ENCODE measurements at regions not wholly inside any gene's neighbourhood (a gene's known extent, or its start where the extent isn't known, plus 50 kb on each side); places are given as distances from the start of the nearest gene placed in this dataset.
"Not testable (repeated sequence)": the region's sequence is repeated elsewhere in the genome, so short reads cannot be mapped to it uniquely, and the experiment has no call there.

GRCh38 chr9:106775960-106776359 is 87.0 kb upstream of the ZNF462 start:
- no peaks in the 10 kb centered on the region for H3K27me3 Mint-ChIP-seq (ENCODE audit: low read depth)

GRCh38 chr9:106779796-106780195 is 83.2 kb upstream of the ZNF462 start:
- Mint-ChIP-seq H3K4me1 (peaks cover 7% of the 10 kb centered on the region), H3K9me3 (peaks cover 3% of the 10 kb centered on the region), H3K36me3 (no peaks in the 10 kb centered on the region), H3K4me3 (no peak overlapping the region), H3K27me3 (ENCODE audit: low read depth) (no peaks in the 10 kb centered on the region), H3K27ac (no peak overlapping the region)
- no peak for DNase-seq (ENCODE audit: low spot score in 2 of 2, unreplicated experiment in 2 of 2)
- no peak for TF ChIP-seq CTCF (IDR thresholded peaks at IDR 0.05; ENCODE audit: unreplicated experiment)

More at GRCh38 chr9:106775960-106776359, 87.0 kb upstream of the ZNF462 start:
- DNase-seq (ENCODE audit: low spot score in 2 of 2, unreplicated experiment in 2 of 2), result no peak
- no peak overlapping the region for H3K27ac Mint-ChIP-seq
- H3K4me3 Mint-ChIP-seq, result no peak overlapping the region
- TF ChIP-seq CTCF (IDR thresholded peaks at IDR 0.05; ENCODE audit: unreplicated experiment), result no peak
- peaks cover 3% of the 10 kb centered on the region for H3K9me3 Mint-ChIP-seq
- H3K4me1 Mint-ChIP-seq, result no peaks in the 10 kb centered on the region
- no peaks in the 10 kb centered on the region for H3K36me3 Mint-ChIP-seq

GRCh38 chr9:106783121-106783520 is 79.8 kb upstream of the ZNF462 start:
- peaks cover 5% of the 10 kb centered on the region for H3K9me3 Mint-ChIP-seq
- H3K4me3 Mint-ChIP-seq, result no peak overlapping the region
- TF ChIP-seq CTCF (IDR thresholded peaks at IDR 0.05; ENCODE audit: unreplicated experiment), result no peak
- no peaks in the 10 kb centered on the region for H3K27me3 Mint-ChIP-seq (ENCODE audit: low read depth)
- no peak overlapping the region for H3K27ac Mint-ChIP-seq
- DNase-seq (ENCODE audit: low spot score in 2 of 2, unreplicated experiment in 2 of 2), result no peak
- no peaks in the 10 kb centered on the region for H3K36me3 Mint-ChIP-seq
- H3K4me1 Mint-ChIP-seq, result peaks cover 7% of the 10 kb centered on the region

GRCh38 chr9:106784076-106784475 is 78.9 kb upstream of the ZNF462 start:
- no peak overlapping the region for H3K4me3 Mint-ChIP-seq
- no peaks in the 10 kb centered on the region for H3K27me3 Mint-ChIP-seq (ENCODE audit: low read depth)
- no peak for DNase-seq (ENCODE audit: low spot score in 2 of 2, unreplicated experiment in 2 of 2)
- H3K36me3 Mint-ChIP-seq, result no peaks in the 10 kb centered on the region
- H3K4me1 Mint-ChIP-seq, result peaks cover 7% of the 10 kb centered on the region
- H3K27ac Mint-ChIP-seq, result peak overlapping the region; percentile 84
- H3K9me3 Mint-ChIP-seq, result peaks cover 5% of the 10 kb centered on the region
- no peak for TF ChIP-seq CTCF (IDR thresholded peaks at IDR 0.05; ENCODE audit: unreplicated experiment)

- no peak for DNase-seq (ENCODE audit: low spot score in 2 of 2, unreplicated experiment in 2 of 2)
- Mint-ChIP-seq H3K4me3 (no peak overlapping the region), H3K4me1 (peaks cover 7% of the 10 kb centered on the region), H3K9me3 (peaks cover 8% of the 10 kb centered on the region), H3K27me3 (ENCODE audit: low read depth) (no peaks in the 10 kb centered on the region), H3K36me3 (no peaks in the 10 kb centered on the region), H3K27ac (no peak overlapping the region)
- TF ChIP-seq CTCF (IDR thresholded peaks at IDR 0.05; ENCODE audit: unreplicated experiment), result no peak
Measured at GRCh38 chr9:106785200-106785599, 77.8 kb upstream of the ZNF462 start.

GRCh38 chr9:106788021-106788420 is 74.9 kb upstream of the ZNF462 start:
- not testable (repeated sequence) for H3K9me3 Mint-ChIP-seq; H3K36me3 Mint-ChIP-seq; H3K27ac Mint-ChIP-seq; DNase-seq (ENCODE audit: low spot score in 2 of 2, unreplicated experiment in 2 of 2); H3K27me3 Mint-ChIP-seq (ENCODE audit: low read depth); H3K4me1 Mint-ChIP-seq; H3K4me3 Mint-ChIP-seq

Data from mesothelial cell of epicardium (in vitro differentiated cells).